WTC11 (cell line): ENCODE measurements at regions not wholly inside any gene's neighbourhood (a gene's known extent, or its start where the extent isn't known, plus 50 kb on each side); places are given as distances from the start of the nearest gene placed in this dataset.

ENCODE experiments used
- ATAC-seq: fragments of 200-7000 bp; cut with Tn5 transposase; 2 replicates; pipeline ENCODE4 v1.10.0; 2021; ENCODE audit warnings: mild to moderate bottlenecking, moderate library complexity
- CTCF ChIA-PET: fragments of 300-600 bp; sonication (Branson Sonifier 250); formaldehyde crosslinking; loops from one replicate; lab custom pipeline; 2021; ENCODE audit warnings: antibody characterized with exemption; lab: Charles Lee
- POLR2A ChIA-PET: fragments of 350-600 bp; sonication (Branson Sonifier 250); formaldehyde crosslinking; loops from one replicate; lab custom pipeline; 2021; ENCODE audit warnings: antibody characterized with exemption; lab: Charles Lee
- DNase-seq: peaks from one replicate; pipeline ENCODE4 v3.0.0; 2021; ENCODE audit warnings: low spot score
- H3K27ac Mint-ChIP-seq: 2 replicates; pipeline ENCODE4 v1.8.0; 2021; ENCODE audit warnings: mixed read lengths
- H3K27me3 Mint-ChIP-seq: 2 replicates; pipeline ENCODE4 v1.8.0; 2021; ENCODE audit warnings: low read depth, mild to moderate bottlenecking, moderate library complexity, mixed read lengths
- H3K36me3 Mint-ChIP-seq: 2 replicates; pipeline ENCODE4 v1.8.0; 2021; ENCODE audit warnings: mixed read lengths
- H3K4me1 Mint-ChIP-seq: 2 replicates; pipeline ENCODE4 v1.8.0; 2022; ENCODE audit warnings: mixed read lengths
- H3K4me3 Mint-ChIP-seq: 2 replicates; pipeline ENCODE4 v1.8.0; 2021; ENCODE audit warnings: mild to moderate bottlenecking, moderate library complexity, mixed read lengths
- H3K9me3 Mint-ChIP-seq: 2 replicates; pipeline ENCODE4 v1.8.0; 2021; ENCODE audit warnings: mixed read lengths
- ARID4B ChIP-seq: sonication (generic); formaldehyde crosslinking; IDR thresholded peaks from 2 replicates; pipeline ENCODE4 v1.8.0; 2023; ENCODE audit warnings: missing genetic modification reagents, mild to moderate bottlenecking, borderline replicate concordance
- ATF1 ChIP-seq: sonication (generic); formaldehyde crosslinking; IDR thresholded peaks from 2 replicates; pipeline ENCODE4 v1.8.1; 2023; ENCODE audit warnings: mild to moderate bottlenecking, moderate library complexity, missing genetic modification reagents
- ATF2 ChIP-seq: sonication (generic); formaldehyde crosslinking; IDR thresholded peaks from 2 replicates; pipeline ENCODE4 v1.8.1; 2022; ENCODE audit warnings: low read depth, missing genetic modification reagents, borderline replicate concordance
- CREB1 ChIP-seq: sonication (generic); formaldehyde crosslinking; IDR thresholded peaks from 2 replicates; pipeline ENCODE4 v1.8.0; 2023; ENCODE audit warnings: mild to moderate bottlenecking, missing genetic modification reagents
- FOXP4 ChIP-seq: sonication (generic); formaldehyde crosslinking; IDR thresholded peaks from 2 replicates; pipeline ENCODE4 v1.8.0; 2022; ENCODE audit warnings: mild to moderate bottlenecking, missing genetic modification reagents
- GABPB1 ChIP-seq: sonication (generic); formaldehyde crosslinking; IDR thresholded peaks from 2 replicates; pipeline ENCODE4 v1.8.1; 2023; ENCODE audit warnings: mild to moderate bottlenecking, missing genetic modification reagents
- GRHL2 ChIP-seq: fragments of 250-450 bp; sonication (Bioruptor Pico); IDR thresholded peaks from 2 replicates; pipeline ENCODE4 v1.8.0; 2022; ENCODE audit warnings: mild to moderate bottlenecking, moderate library complexity; ENCODE audit not compliant: insufficient replicate concordance, severe bottlenecking
- MAX ChIP-seq: sonication (generic); formaldehyde crosslinking; IDR thresholded peaks from 2 replicates; pipeline ENCODE4 v1.8.0; 2022; ENCODE audit warnings: mild to moderate bottlenecking, missing genetic modification reagents
- MXD4 ChIP-seq: fragments of 250-450 bp; sonication (Bioruptor Pico); IDR thresholded peaks from 2 replicates; pipeline ENCODE4 v1.8.0; 2021; ENCODE audit warnings: mild to moderate bottlenecking, moderate library complexity, borderline replicate concordance
- NR3C1 ChIP-seq: sonication (generic); formaldehyde crosslinking; conservative IDR thresholded peaks from 2 replicates; pipeline ENCODE4 v1.8.1; 2023; ENCODE audit warnings: low read depth, mild to moderate bottlenecking, missing genetic modification reagents
- PRRX2 ChIP-seq: fragments of 250-450 bp; sonication (Bioruptor Pico); IDR thresholded peaks from 2 replicates; pipeline ENCODE4 v1.8.0; 2021; ENCODE audit warnings: mild to moderate bottlenecking
- ZNF232 ChIP-seq: sonication (generic); formaldehyde crosslinking; IDR thresholded peaks from 2 replicates; pipeline ENCODE4 v1.8.0; 2022; ENCODE audit warnings: mild to moderate bottlenecking, missing genetic modification reagents
- ZNF263 ChIP-seq: sonication (generic); formaldehyde crosslinking; IDR thresholded peaks from 2 replicates; pipeline ENCODE4 v1.8.1; 2022; ENCODE audit warnings: low read depth, mild to moderate bottlenecking, moderate library complexity, missing genetic modification reagents
- ZNF396 ChIP-seq: fragments of 250-450 bp; sonication (Bioruptor Pico); IDR thresholded peaks from 2 replicates; pipeline ENCODE4 v1.8.0; 2021; ENCODE audit warnings: mild to moderate bottlenecking, moderate library complexity, borderline replicate concordance
- ZNF532 ChIP-seq: fragments of 250-450 bp; sonication (Bioruptor Pico); IDR thresholded peaks from 2 replicates; pipeline ENCODE4 v1.9.0; 2021; ENCODE audit warnings: mild to moderate bottlenecking, borderline replicate concordance

- ChIA-PET POLR2A (no interaction called here), CTCF (no interaction called here)
- Mint-ChIP-seq H3K36me3 (no peaks in the 10 kb centered on the region; the same call in 1 of the 2 replicates), H3K27ac (no peak overlapping the region), H3K9me3 (peaks cover 15% of the 10 kb centered on the region), H3K4me3 (no peak overlapping the region), H3K4me1 (no peaks in the 10 kb centered on the region), H3K27me3 (no peaks in the 10 kb centered on the region)
- ATAC-seq, result no peak
- no peak for TF ChIP-seq NR3C1
- no peak for TF ChIP-seq MXD4 (CRISPR knock-in tag)
- no peak for TF ChIP-seq ZNF263 (CRISPR knock-in tag)
- TF ChIP-seq ARID4B (CRISPR knock-in tag), result no peak
- no peak for TF ChIP-seq GRHL2 (CRISPR knock-in tag)
- TF ChIP-seq FOXP4 (CRISPR knock-in tag), result no peak
- no peak for TF ChIP-seq PRRX2 (CRISPR knock-in tag)
- no peak for TF ChIP-seq ATF1 (CRISPR knock-in tag)
- no peak for TF ChIP-seq ZNF232 (CRISPR knock-in tag)
- TF ChIP-seq GABPB1 (CRISPR knock-in tag), result no peak
- TF ChIP-seq CREB1 (CRISPR knock-in tag), result no peak
- TF ChIP-seq ATF2, result no peak
- TF ChIP-seq ZNF396 (CRISPR knock-in tag), result no peak
- TF ChIP-seq ZNF532, result no peak
- no peak for TF ChIP-seq MAX (CRISPR knock-in tag)
- peak; percentile 13 for DNase-seq
Measured at GRCh38 chr7:110356438-110356837, 734.5 kb upstream of the LRRN3 start.
